Heart right ventricle (tissue), 16 donors: ENCODE measurements at regions not wholly inside any gene's neighbourhood (a gene's known extent, or its start where the extent isn't known, plus 50 kb on each side); places are given as distances from the start of the nearest gene placed in this dataset.

Experiments
- ATAC-seq, 8 donors: fragments of 200-7000 bp; cut with Tn5 transposase; one replicate each; pipeline ENCODE4 v1.9.1; 2020; ENCODE audit warnings: mild to moderate bottlenecking in 8 of 8, moderate library complexity in 8 of 8, moderate number of reproducible peaks in 1 of 8
- DNase-seq, 2 donors: peaks; one replicate each; pipeline ENCODE4 v3.0.0-alpha.2; 2020
- H3K27ac ChIP-seq, 10 donors: fragments of 200-600 bp; sonication (generic) in 2 of 10; one replicate each; pipeline versions ENCODE4 v1.5.0 to v1.8.0; 2020 to 2022; ENCODE audit warnings: mild to moderate bottlenecking in 3 of 10
- H3K27me3 ChIP-seq, 7 donors: fragments of 200-600 bp; one replicate each; pipeline ENCODE4 v1.8.0; 2021 to 2022; ENCODE audit warnings: mild to moderate bottlenecking in 2 of 7
- H3K36me3 ChIP-seq, 9 donors: fragments of 200-600 bp; sonication (generic) in 1 of 9; one replicate each; pipeline versions ENCODE4 v1.5.0 to v1.8.0; 2020 to 2022; ENCODE audit warnings: mild to moderate bottlenecking in 2 of 9
- H3K4me1 ChIP-seq, 9 donors: fragments of 200-600 bp; sonication (generic) in 1 of 9; one replicate each; pipeline versions ENCODE4 v1.5.0 to v1.8.0; 2020 to 2022; ENCODE audit warnings: mild to moderate bottlenecking in 4 of 9
- H3K4me3 ChIP-seq, 10 donors: fragments of 200-600 bp; sonication (generic) in 2 of 10; one replicate each; pipeline versions ENCODE4 v1.5.0 to v1.8.0; 2020 to 2022; ENCODE audit warnings: mild to moderate bottlenecking in 7 of 10, moderate library complexity in 2 of 10
- H3K9me3 ChIP-seq, 11 donors: fragments of 200-600 bp in 10 of 11; sonication (generic) in 2 of 11; one replicate each; pipeline versions ENCODE4 v1.5.0 to v1.8.0; 2013 to 2022; ENCODE audit warnings: mild to moderate bottlenecking in 2 of 11, control low read depth in 1 of 11, moderate library complexity in 1 of 11
- WGBS, 2 donors: extraction: QIAGEN DNeasy Blood & Tissue Kit; methylation state at CpG; one replicate each; pipeline ENCODE4 v1.1.7; 2013; ENCODE audit warnings: inconsistent platforms in 1 of 2; 5-methylcytosine and 5-hydroxymethylcytosine counted together
- intact Hi-C, 10 donors: fragments of 100-400 bp; cut with DNase I; formaldehyde crosslinking; loops; one replicate each; pipeline versions ENCODE4 v1.11.1 to v1.14.2; 2022
- TF ChIP-seq, protein P1 (sequence below), 9 donors: fragments of 200-600 bp; sonication (generic) in 2 of 9; IDR thresholded peaks; one replicate each; pipeline versions ENCODE4 v1.5.0 to v1.8.0; 2021 to 2022; ENCODE audit warnings: antibody characterized with exemption in 9 of 9, mild to moderate bottlenecking in 5 of 9, moderate library complexity in 1 of 9
- donor health status: Arrhythmogenic right ventricular cardiomyopathy.
- donor health status: ischemic (EF 13 %, LVEDD 7.1; RV severe dilation, severe dysfunction).
- donor health status: healthy with polysubstance abuse.
- donor health status: DM: no; HTN: yes; CAD: no.
- donor health status: DM: no; HTN: no; CAD: no.
- donor health status: ischemic (EF 25% LVEDD 6.9; RV normal size, moderate dysfunction).
- donor health status: ischemic (EF 25% LVEDD 5.7; RV mildly dilated, moderate dysfunction).
- donor health status: healthy.
- donor health status: DM: yes; HTN: yes; CAD: no.
- donor health status: Ischemic cardiomyopathy.
- donor health status: ischemic (EF 35%, LVEDD 5.7; RV mildly dilated, moderate dysfunction).
- donor health status: nonischemic (EF 11% LVEDD 7.7; RV severe dilation, severe dysfunction).
- donor health status: DM: yes; HTN: yes; CAD: no.
- donor health status: PGD.
- donor health status: ischemic (EF 29% LVEDD 5.4; RV normal size, mild dysfunction).
- donor health status: nonischemic (EF 23%, LVEDD 6.1; RV moderate dilation, normal function).

DNA sequence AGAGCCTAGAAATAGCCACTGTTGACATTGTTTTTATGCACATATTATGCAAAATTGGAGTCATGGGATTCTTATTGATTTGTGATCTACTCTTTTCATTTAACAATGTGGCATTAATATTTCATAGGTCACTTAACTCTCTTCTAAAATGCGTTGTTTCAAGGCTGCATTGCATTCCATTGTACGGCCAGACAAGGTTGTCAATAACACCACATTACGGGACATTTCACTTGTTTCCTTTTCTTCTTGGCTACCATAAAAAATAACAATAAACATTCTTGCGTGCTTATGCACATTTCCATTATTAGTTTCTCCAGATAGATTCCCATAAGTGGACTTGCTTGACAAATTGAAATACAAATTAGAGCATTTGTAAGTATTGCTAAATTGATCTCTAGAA lies 120.8 kb upstream of the TMCC3 start:
- H3K4me1 ChIP-seq, result peaks cover 0 to 15% (median 0%) of the 10 kb centered on the region in 9 donors
- no peaks in the 10 kb centered on the region for H3K36me3 ChIP-seq
- DNase-seq, result no peak
- intact Hi-C loops, result no loop called here
- peaks cover 0 to 12% (median 3%) of the 10 kb centered on the region in 11 donors for H3K9me3 ChIP-seq
- WGBS, 2 donors, result 88 to 94% methylated on average over 4 of the region's 4 CpGs
- no peak overlapping the region for H3K4me3 ChIP-seq
- H3K27me3 ChIP-seq, result peaks cover 0 to 13% (median 0%) of the 10 kb centered on the region in 7 donors
- no peak overlapping the region for H3K27ac ChIP-seq
- no peak for ATAC-seq
- TF ChIP-seq, protein P1, sequence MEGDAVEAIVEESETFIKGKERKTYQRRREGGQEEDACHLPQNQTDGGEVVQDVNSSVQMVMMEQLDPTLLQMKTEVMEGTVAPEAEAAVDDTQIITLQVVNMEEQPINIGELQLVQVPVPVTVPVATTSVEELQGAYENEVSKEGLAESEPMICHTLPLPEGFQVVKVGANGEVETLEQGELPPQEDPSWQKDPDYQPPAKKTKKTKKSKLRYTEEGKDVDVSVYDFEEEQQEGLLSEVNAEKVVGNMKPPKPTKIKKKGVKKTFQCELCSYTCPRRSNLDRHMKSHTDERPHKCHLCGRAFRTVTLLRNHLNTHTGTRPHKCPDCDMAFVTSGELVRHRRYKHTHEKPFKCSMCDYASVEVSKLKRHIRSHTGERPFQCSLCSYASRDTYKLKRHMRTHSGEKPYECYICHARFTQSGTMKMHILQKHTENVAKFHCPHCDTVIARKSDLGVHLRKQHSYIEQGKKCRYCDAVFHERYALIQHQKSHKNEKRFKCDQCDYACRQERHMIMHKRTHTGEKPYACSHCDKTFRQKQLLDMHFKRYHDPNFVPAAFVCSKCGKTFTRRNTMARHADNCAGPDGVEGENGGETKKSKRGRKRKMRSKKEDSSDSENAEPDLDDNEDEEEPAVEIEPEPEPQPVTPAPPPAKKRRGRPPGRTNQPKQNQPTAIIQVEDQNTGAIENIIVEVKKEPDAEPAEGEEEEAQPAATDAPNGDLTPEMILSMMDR (IDR thresholded peaks at IDR 0.05), result no peak

DNA sequence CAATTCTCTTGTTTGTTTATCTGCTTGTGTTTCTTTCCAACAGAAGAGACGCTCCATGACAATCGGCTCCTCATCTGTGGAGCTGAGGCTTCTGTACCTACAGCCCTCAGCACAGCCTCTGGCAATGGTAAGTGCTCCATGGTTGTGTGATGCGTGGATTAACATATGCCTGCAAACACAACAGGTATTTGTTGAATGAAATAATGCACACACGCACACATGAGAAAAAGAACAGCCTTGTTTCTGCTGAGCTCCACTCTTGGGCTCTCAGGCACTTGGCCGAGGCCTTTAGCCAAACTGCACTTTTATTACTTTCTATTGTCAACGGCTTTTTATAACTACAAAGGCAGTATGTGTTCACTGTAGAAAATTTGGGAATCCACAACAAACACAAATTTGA lies 120.4 kb upstream of the TMCC3 start:
- TF ChIP-seq, protein P1 (IDR thresholded peaks at IDR 0.05), result no peak
- intact Hi-C loops, result no loop called here
- ATAC-seq, result no peak
- Histone ChIP-seq H3K27ac (no peak overlapping the region), H3K4me3 (no peak overlapping the region), H3K9me3 (peaks cover 0 to 12% (median 3%) of the 10 kb centered on the region in 11 donors), H3K27me3 (peaks cover 0 to 13% (median 0%) of the 10 kb centered on the region in 7 donors), H3K4me1 (peaks cover 0 to 15% (median 0%) of the 10 kb centered on the region in 9 donors), H3K36me3 (no peaks in the 10 kb centered on the region)
- WGBS, 2 donors, result 88 to 92% methylated on average over 6 of the region's 6 CpGs
- no peak for DNase-seq

DNA sequence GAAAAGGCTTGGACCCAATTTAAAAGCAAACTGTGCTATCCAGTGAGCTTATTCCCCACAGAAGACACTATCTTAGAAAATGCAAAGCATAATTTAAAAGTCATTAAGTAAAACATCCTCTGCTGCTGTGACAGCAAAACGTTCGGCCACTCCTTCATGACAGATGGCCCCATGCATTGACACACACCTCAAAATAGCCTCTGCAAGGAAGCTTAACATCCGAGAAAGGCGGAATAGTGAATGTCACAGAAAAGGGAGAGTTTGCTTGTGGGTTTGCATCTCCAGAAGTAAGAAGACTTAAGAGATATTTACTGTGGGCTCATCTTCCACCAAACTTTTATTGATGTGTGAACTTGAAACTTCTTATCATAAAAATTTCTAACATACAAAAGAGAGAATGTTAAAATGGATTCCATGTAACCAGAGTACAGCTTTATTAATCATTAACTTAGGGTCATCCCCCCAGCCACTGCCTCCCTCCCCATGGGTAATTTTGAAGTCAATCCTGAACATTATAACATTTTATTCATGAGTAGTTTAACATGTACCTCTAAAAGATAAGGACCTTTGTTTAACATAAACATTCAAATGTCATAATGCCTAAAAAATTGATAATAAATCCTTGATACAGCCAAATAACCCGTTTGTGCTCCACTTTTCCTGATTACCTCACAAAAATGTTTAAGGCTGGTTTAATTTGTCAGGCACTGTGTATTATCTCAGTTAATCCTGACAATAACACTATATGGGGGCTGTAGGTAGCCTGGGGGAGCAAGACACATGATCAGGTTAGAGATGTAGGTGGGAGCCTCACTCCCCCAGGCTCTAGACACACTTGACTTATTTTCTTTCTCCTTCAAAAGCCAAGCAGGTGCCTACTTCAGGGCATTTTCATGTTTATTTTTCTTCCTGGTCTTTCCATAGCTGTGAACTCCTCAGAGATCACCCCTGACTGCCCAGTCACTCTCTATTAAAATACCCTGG lies 119.7 kb upstream of the TMCC3 start:
- no peak for ATAC-seq
- peaks cover 0 to 8% (median 0%) of the 10 kb centered on the region in 7 donors for H3K27me3 ChIP-seq

DNA sequence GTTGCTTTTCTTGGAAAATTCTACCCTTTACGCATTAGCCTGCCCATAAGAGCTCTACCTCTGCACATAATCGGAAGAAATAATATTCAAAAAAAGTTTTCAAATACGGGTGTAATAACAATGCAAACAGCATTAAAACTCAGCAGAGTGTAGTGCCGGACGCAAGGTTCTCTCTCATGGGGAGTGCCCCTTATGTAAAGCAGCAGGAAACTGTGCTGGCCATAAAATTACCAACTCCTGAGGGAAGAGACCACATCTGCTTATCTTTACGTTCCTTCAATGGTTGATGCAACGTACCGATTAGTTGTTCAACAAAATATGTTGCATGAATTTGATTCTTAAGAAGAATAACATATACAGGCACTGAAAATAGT lies 118.7 kb upstream of the TMCC3 start:
- Histone ChIP-seq H3K9me3 (peaks cover 0 to 7% (median 3%) of the 10 kb centered on the region in 11 donors), H3K4me3 (no peak overlapping the region), H3K27me3 (peaks cover 0 to 4% (median 0%) of the 10 kb centered on the region in 7 donors), H3K36me3 (no peaks in the 10 kb centered on the region), H3K4me1 (peaks cover 0 to 15% (median 0%) of the 10 kb centered on the region in 9 donors), H3K27ac (no peak overlapping the region)
- DNase-seq (no peak), ATAC-seq (no peak)
- TF ChIP-seq, protein P1 (IDR thresholded peaks at IDR 0.05), result no peak
- intact Hi-C loops, result loop anchor here in 5 of 10 donors (5.0 to 10.0 kb wide), 5 partner anchors 94 to 624 kb away; partner anchors contain the start of gene PLXNC1 (in 1 of the 5)
- WGBS, 2 donors, result 37 to 56% methylated on average over 8 of the region's 8 CpGs

More for the DNA sequence above, 119.7 kb upstream of the TMCC3 start:
- Histone ChIP-seq H3K9me3 (peaks cover 0 to 12% (median 3%) of the 10 kb centered on the region in 11 donors), H3K4me1 (peaks cover 0 to 15% (median 0%) of the 10 kb centered on the region in 9 donors), H3K4me3 (no peak overlapping the region), H3K27ac (no peak overlapping the region), H3K36me3 (no peaks in the 10 kb centered on the region)
- intact Hi-C loops, result loop anchor here in 5 of 10 donors (5.0 to 10.0 kb wide), 5 partner anchors 95 to 625 kb away; partner anchors contain the start of gene PLXNC1 (in 1 of the 5)
- TF ChIP-seq, protein P1 (IDR thresholded peaks at IDR 0.05), result no peak
- no peak for DNase-seq
- WGBS, 2 donors, result 67 to 74% methylated on average over 5 of the region's 5 CpGs
